Transverse colon (tissue), 4 donors: ENCODE measurements at regions not wholly inside any gene's neighbourhood (a gene's known extent, or its start where the extent isn't known, plus 50 kb on each side); places are given as distances from the start of the nearest gene placed in this dataset.

Source experiments
- EP300 ChIP-seq: sonication (generic); formaldehyde crosslinking; IDR thresholded peaks from one replicate; pipeline ENCODE4 v1.6.1; 2017; ENCODE audit warnings: antibody characterized with exemption, low read depth
- POLR2A ChIP-seq: fragments of 450-650 bp; IDR thresholded peaks from one replicate; pipeline ENCODE4 v1.6.1; 2016; ENCODE audit warnings: antibody characterized with exemption, mild to moderate bottlenecking, moderate library complexity
- POLR2AphosphoS5 ChIP-seq, 3 donors: sonication (generic); formaldehyde crosslinking; IDR thresholded peaks; one replicate each; pipeline ENCODE4 v1.6.1; 2016; ENCODE audit warnings: antibody characterized with exemption in 3 of 3
- TF ChIP-seq, protein P1 (sequence below), 5 experiments: fragments of 200-600 bp in 3 of 5; fragments of 450-650 bp in 2 of 5; sonication (generic) in 3 of 5; IDR thresholded peaks; 1 replicate in 2 of 5; 2 replicates in 3 of 5; pipeline ENCODE4 v1.5.1; 2016 to 2017; ENCODE audit warnings: antibody characterized with exemption in 5 of 5, inconsistent platforms in 3 of 5, mild to moderate bottlenecking in 2 of 5, moderate library complexity in 1 of 5

DNA sequence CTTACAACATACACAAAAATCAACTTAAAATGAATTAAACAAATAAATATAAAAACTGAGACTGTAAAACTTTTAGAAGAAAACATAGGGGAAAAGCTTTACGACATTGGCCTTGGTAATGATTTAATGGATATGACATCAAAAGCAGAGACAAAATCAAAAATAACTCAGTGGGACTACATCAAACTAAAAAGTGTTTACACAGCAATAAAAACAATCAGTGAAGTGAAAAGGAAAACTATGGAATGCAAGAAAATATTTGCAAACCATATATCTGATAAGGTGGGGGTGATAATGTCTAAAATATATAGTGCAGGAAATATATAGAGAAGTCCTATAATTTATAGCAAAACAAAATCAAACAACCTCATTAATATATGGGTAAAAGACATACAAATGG is 364.4 kb upstream of the INTU start:
- no peak for TF ChIP-seq POLR2A
- TF ChIP-seq, protein P1, sequence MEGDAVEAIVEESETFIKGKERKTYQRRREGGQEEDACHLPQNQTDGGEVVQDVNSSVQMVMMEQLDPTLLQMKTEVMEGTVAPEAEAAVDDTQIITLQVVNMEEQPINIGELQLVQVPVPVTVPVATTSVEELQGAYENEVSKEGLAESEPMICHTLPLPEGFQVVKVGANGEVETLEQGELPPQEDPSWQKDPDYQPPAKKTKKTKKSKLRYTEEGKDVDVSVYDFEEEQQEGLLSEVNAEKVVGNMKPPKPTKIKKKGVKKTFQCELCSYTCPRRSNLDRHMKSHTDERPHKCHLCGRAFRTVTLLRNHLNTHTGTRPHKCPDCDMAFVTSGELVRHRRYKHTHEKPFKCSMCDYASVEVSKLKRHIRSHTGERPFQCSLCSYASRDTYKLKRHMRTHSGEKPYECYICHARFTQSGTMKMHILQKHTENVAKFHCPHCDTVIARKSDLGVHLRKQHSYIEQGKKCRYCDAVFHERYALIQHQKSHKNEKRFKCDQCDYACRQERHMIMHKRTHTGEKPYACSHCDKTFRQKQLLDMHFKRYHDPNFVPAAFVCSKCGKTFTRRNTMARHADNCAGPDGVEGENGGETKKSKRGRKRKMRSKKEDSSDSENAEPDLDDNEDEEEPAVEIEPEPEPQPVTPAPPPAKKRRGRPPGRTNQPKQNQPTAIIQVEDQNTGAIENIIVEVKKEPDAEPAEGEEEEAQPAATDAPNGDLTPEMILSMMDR (IDR thresholded peaks at IDR 0.05): no peak
- no peak for TF ChIP-seq POLR2AphosphoS5 (IDR thresholded peaks at IDR 0.05)
- TF ChIP-seq EP300: no peak
